ENCODE measurements at regions not wholly inside any gene's neighbourhood (a gene's known extent, or its start where the extent isn't known, plus 50 kb on each side); places are given as distances from the start of the nearest gene placed in this dataset.
A peak's percentile ranks its signal among the peaks of the same experiment; 100 is the strongest.

DNA sequence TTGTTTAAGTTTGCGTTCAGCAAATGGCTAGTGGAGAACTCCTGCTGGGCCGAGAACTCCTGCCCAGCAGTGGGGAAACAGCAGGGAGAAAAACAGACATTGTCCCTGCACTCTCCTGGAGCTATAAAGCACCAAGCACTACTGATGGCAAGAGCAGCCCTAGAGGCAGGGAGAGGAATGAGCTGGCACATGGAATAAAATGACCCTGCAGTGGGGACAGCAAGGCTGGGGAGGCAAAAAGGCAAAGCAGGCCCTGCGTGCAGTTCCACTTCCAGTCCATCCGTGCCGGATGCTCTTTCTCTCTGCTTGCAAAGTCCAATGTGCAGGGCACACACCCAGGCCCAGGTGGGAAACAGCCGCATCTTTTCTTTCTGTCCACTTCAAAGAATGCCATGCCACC, 415.5 kb downstream of the LRATD1 start:
- H3K27me3 Mint-ChIP-seq (ENCODE audit: insufficient read depth): no peaks in the 10 kb centered on the region; the same call in 1 of the 2 replicates
- no peaks in the 10 kb centered on the region for H3K4me1 Mint-ChIP-seq (ENCODE audit: low read depth)
- no peak overlapping the region for H3K4me3 Mint-ChIP-seq
- no peak overlapping the region for H3K27ac Mint-ChIP-seq
- peaks cover 11% of the 10 kb centered on the region; the same call in 1 of the 2 replicates for H3K9me3 Mint-ChIP-seq
- DNase-seq: no peak
- H3K36me3 Mint-ChIP-seq (ENCODE audit: low read depth): no peaks in the 10 kb centered on the region
- TF ChIP-seq, protein P1, sequence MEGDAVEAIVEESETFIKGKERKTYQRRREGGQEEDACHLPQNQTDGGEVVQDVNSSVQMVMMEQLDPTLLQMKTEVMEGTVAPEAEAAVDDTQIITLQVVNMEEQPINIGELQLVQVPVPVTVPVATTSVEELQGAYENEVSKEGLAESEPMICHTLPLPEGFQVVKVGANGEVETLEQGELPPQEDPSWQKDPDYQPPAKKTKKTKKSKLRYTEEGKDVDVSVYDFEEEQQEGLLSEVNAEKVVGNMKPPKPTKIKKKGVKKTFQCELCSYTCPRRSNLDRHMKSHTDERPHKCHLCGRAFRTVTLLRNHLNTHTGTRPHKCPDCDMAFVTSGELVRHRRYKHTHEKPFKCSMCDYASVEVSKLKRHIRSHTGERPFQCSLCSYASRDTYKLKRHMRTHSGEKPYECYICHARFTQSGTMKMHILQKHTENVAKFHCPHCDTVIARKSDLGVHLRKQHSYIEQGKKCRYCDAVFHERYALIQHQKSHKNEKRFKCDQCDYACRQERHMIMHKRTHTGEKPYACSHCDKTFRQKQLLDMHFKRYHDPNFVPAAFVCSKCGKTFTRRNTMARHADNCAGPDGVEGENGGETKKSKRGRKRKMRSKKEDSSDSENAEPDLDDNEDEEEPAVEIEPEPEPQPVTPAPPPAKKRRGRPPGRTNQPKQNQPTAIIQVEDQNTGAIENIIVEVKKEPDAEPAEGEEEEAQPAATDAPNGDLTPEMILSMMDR (IDR thresholded peaks at IDR 0.05): no peak

DNA sequence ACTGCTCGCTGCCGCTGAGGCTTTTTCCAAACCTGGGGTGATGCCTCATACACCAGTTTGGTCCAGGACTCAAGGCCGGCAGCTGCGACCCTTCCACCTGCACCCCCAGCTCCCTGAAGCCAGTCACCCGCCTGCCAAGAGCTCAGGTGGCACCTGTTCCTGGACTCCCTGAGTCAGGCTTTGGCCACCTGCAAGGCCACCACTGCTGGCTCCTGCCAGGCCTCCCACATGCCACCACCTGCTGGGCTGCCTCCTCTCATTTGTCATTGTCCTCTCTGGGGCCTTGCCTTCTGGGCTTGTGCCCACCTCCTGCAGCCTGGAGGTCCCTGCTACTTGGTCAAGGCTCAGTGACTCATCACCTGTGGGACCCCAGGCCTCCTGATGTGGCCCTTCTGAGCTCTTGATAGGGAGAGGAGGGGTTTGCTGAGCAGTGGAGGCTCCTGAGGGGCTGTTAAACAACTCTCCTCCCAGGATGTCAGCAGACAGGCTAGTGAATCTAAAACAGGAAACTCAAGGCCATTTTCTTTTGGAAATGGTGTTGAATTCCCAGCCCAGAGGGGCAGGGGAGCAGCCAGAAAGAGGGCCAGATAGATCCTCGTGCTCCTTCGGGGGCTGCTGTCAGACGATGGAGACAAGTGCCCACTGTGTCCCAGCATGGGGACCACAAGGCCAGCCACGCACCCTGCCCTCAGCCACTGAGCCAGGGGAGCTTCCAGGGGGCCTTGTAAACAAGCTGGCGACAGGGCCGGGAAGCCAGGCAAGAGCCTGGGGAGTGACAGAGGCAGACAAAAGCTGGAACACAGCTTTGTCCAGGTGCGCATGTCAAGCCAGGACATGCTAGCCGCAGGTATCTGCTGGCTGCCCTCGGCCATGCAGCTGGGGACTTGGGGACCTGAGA, 416.8 kb downstream of the LRATD1 start:
- TF ChIP-seq, protein P1 (IDR thresholded peaks at IDR 0.05): no peak
- no peak for DNase-seq
- Mint-ChIP-seq H3K36me3 (ENCODE audit: low read depth) (no peaks in the 10 kb centered on the region), H3K27me3 (ENCODE audit: insufficient read depth) (no peaks in the 10 kb centered on the region), H3K4me3 (no peak overlapping the region), H3K9me3 (peaks cover 11% of the 10 kb centered on the region; the same call in 1 of the 2 replicates), H3K27ac (no peak overlapping the region), H3K4me1 (ENCODE audit: low read depth) (no peaks in the 10 kb centered on the region)

DNA sequence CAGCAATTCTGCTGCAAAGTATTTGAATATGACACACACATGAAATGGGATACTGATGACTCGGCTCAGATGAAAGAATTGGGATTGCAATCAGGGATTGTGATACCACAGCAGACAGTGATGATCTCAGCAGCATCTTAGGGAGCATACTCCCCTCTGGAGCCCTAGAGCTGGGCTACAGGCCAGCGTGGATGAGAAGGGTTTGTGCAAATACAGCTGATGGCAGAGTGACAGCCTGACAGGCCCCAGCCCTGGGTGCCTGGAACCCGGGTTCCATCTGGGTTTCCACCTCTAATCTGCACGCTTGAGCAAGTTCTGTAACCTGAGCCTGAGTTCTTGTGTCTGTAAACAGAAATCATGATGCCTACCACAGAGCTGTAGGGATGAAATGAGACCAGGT, 418.0 kb downstream of the LRATD1 start:
- Mint-ChIP-seq H3K4me3 (no peak overlapping the region), H3K4me1 (ENCODE audit: low read depth) (no peaks in the 10 kb centered on the region), H3K27me3 (ENCODE audit: insufficient read depth) (no peaks in the 10 kb centered on the region; the same call in 1 of the 2 replicates), H3K27ac (no peak overlapping the region), H3K9me3 (peaks cover 11% of the 10 kb centered on the region; the same call in 1 of the 2 replicates), H3K36me3 (ENCODE audit: low read depth) (no peaks in the 10 kb centered on the region)
- TF ChIP-seq, protein P1 (IDR thresholded peaks at IDR 0.05): no peak
- no peak for DNase-seq

DNA sequence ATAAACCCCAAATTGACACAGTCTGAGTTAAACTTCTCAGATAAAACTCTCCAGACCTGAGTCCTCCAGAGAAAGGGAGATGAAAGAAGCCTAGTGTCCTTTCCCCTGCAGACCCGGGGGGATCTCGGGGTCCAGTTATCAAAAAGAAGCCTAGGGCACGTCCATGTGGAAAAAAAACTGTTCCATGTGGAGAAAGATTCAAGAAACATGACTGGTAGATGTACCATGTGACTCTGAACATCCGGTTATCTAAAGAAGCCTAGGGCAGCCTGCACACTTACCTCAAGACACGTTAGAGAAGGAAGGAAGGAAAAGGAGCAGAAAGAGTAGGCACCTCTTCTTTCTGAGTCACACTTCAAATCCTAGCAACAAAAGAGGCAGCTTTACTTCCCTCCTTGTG, 421.0 kb downstream of the LRATD1 start:
- DNase-seq: no peak
- Mint-ChIP-seq H3K9me3 (peaks cover 4% of the 10 kb centered on the region), H3K27me3 (ENCODE audit: insufficient read depth) (no peaks in the 10 kb centered on the region; the same call in 1 of the 2 replicates), H3K36me3 (ENCODE audit: low read depth) (no peaks in the 10 kb centered on the region), H3K27ac (no peak overlapping the region), H3K4me3 (no peak overlapping the region), H3K4me1 (ENCODE audit: low read depth) (no peaks in the 10 kb centered on the region)
- TF ChIP-seq, protein P1 (IDR thresholded peaks at IDR 0.05): no peak

DNA sequence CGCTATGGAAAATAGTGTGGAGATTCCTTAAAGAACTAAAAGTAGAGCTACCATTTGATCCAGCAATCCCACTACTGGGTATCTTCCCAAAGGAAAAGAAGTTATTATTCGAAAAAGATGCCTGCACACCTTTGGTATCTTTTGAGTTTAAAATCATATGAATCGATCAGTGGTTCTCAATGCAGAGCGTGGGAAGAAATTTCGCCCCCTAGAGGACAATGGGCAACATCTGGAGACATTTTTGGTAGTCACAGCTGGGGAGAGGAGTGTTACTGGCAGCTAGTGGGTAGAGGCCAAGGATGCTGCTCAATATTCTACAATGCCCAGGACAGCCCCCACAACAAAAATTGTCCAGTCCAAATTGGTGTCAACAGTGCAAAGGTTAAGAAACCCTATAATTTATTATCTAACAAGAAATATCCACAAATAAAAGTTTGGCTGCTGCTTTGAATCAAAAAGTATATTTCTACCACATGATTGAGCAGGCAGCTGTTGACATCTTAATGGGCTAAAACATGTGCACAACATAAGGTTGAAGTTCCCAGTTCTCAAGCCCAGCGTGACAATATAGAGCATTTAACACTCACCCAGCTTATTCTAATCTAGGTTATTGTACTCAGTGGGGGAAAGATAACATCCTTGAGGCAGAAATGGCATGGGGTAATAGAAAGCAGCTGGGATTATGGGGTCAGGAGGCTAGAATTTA, 425.7 kb downstream of the LRATD1 start:
- no peaks in the 10 kb centered on the region; the same call in 1 of the 2 replicates for H3K27me3 Mint-ChIP-seq (ENCODE audit: insufficient read depth)
- H3K4me3 Mint-ChIP-seq: no peak overlapping the region
- no peaks in the 10 kb centered on the region for H3K4me1 Mint-ChIP-seq (ENCODE audit: low read depth)
- DNase-seq: no peak
- peaks cover 5% of the 10 kb centered on the region for H3K9me3 Mint-ChIP-seq
- TF ChIP-seq, protein P1 (IDR thresholded peaks at IDR 0.05): peak; percentile 63
- H3K36me3 Mint-ChIP-seq (ENCODE audit: low read depth): no peaks in the 10 kb centered on the region
- no peak overlapping the region for H3K27ac Mint-ChIP-seq

Data from HFFc6 (cell line).